ENCODE measurements at regions not wholly inside any gene's neighbourhood (a gene's known extent, or its start where the extent isn't known, plus 50 kb on each side); places are given as distances from the start of the nearest gene placed in this dataset.

DNA sequence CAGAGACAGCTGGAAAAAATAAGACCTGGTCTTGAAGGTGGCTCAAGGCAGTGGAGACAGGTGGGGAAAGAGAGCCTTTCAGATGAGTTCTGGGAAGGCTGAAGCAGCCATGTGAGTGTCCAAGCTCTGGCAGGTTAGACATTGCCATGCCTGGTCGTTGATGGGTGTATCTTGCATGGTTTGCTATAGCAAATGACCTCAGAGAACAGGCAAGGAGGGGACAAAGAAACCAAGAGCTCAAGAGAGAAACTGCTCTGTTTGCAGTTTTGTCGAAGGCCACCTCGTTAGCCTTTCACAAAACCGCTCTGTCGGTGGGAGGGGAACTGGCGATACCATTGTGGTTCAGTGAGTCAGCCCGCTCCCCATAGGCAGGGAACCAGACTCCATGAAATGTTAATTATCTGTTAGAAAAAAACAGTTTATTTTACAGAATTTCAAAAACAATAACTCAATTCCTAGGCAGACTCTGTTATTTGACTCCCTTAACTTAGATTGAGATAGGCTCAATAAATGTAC is 82.8 kb upstream of the ARGLU1 start:
- TF ChIP-seq, protein P1, sequence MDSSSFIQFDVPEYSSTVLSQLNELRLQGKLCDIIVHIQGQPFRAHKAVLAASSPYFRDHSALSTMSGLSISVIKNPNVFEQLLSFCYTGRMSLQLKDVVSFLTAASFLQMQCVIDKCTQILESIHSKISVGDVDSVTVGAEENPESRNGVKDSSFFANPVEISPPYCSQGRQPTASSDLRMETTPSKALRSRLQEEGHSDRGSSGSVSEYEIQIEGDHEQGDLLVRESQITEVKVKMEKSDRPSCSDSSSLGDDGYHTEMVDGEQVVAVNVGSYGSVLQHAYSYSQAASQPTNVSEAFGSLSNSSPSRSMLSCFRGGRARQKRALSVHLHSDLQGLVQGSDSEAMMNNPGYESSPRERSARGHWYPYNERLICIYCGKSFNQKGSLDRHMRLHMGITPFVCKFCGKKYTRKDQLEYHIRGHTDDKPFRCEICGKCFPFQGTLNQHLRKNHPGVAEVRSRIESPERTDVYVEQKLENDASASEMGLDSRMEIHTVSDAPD (CRISPR knock-in tag; IDR thresholded peaks at IDR 0.05), result no peak
- TF ChIP-seq POLR2H (tag; IDR thresholded peaks at IDR 0.05; ENCODE audit: low read depth), result no peak
- TF ChIP-seq SIN3A (IDR thresholded peaks at IDR 0.05; ENCODE audit: borderline replicate concordance in 2 of 2, control insufficient read depth in 1 of 2, low read depth in 2 of 2, low read length in 2 of 2), result no peak

Measured in K562 (cell line).